ENCODE measurements at regions not wholly inside any gene's neighbourhood (a gene's known extent, or its start where the extent isn't known, plus 50 kb on each side); places are given as distances from the start of the nearest gene placed in this dataset.

DNA sequence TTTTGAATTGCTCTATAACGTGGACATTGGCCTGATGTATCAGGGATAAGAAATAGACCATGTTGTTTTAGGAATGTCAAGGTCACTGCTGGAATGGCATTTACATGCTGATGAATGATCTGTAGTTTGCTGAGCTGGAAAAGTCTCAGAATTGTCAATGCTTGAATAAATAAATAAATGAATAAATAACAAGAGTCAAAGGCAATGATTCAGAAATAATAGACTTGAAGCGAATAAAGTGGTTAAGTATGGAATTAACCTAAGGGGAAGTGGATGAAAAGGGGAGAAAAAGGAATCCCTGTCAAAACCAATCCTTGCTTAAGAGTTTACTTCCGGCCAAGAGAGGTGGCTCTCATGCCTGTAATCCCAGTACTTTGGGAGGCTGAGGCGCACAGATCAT, 1620.0 kb downstream of the SUCLG1 start:
- no peak for DNase-seq

DNA sequence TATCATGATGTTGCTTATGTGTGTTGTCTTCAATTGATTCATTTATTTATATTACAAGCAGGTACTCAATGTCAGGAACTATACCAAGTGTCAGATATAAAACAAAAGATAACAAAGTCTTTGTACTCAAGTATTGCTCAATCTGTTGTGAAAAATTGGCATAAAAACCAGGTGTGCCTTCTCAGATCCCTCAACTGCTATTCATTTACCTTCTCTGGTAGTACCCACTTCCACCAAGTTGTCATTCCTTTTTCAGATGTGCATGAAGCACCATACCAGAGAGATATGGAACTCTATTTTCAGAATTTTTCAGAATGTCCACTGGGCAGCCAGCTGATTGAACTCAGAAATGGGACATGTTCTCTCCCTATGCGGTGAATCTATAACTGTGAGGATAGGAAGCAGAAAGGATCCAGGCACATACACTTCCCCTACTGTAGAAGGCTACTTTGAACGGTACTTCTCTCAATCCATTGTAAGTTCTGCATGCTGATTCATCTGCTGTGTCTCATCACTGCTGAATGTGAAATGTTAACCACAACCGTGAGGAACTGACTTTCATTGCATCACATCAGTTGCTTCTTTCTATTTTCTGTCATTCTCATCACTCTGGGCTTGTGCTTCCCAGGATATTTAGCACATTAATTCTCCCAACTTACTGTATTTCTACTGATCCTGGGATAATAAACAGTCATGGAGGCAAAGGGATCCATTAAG, 1621.3 kb downstream of the SUCLG1 start:
- no peak for DNase-seq

DNA sequence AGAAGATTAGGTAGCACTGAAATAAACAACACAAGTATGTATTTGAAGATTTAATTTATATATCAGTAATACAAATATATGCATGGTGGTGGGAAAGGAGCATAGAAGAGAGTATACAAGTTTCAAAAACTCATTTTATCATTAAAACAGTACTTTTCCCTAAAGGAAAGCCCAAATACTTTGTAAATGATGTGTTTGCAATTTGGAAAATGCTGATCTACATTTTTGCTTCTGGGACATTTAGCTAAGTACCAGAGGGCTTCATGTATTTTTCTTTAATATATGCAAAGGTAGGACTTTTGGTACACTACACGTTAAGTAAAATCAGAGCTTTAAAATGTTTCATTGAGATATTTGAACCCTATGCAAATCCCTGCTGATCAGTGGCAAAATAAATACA, 1624.2 kb downstream of the SUCLG1 start:
- no peak for DNase-seq

DNA sequence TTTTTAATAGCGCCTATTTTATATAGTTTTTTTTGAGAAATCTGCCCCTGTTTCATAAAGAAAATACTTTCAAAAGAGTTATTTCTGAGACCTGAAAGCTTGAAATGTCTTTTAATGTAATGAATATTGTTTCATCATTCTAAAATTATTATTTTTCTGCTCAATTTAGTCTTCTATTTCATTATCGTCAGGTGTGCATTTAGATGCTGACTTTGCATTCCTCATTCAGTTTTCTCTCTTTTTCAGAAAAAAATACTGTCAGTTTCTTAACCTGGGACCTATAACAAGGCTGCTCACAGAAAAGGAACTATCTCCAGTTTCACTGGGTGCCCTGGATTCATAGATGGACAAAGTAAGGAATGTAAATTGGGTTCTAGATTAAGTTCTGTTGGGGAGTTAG, 1631.7 kb downstream of the SUCLG1 start:
- no peak for DNase-seq

DNA sequence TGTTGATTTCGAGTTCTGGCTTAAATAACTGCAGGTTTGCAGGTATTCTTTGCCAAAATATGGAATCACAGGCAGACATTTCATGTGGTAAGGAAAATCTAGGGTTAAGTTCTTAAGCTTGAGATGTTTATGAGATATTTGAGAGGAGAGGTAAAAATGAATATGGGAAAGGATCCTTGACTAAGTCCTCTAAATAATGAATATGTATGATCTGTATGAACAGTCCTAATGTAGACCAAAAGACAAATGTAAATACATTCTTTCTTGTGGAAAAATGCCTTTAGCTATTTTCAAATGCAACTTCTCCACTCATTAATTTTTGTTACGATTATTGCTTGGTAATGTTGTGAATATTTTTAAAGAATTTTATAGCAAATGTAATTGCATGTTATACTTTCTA, 1632.6 kb downstream of the SUCLG1 start:
- no peak for DNase-seq

DNA sequence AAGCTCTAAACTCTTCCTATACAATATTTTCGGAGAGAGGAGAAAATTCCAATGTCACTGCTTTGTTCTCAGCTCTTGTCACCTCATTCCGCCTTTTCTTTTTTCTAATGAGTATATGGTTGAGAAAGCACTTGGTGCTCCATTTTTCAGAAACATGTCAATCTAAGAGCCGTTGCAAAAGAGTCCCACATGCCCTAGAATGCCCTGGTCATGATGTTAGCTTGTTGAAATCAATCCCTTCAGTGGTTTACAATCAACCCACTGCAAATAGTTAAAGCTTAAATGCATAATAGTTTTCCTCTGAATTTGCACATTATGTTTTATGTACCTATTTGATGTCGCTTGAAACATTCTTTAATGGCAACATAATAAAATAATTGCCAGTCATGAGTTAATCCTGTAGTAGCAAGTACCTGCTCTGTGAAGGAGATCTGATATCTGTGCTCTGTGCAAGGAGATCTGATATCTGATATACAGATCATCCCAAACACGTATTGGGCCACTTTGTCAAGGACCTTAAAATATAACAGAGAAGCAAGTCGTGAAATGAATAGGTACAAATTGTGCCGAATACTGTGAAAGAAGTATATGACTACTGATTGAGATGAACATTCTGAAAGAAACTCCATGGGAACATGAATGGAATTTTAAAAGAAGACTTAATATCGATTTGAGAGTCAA, 1633.5 kb downstream of the SUCLG1 start:
- DNase-seq, result no peak

DNA sequence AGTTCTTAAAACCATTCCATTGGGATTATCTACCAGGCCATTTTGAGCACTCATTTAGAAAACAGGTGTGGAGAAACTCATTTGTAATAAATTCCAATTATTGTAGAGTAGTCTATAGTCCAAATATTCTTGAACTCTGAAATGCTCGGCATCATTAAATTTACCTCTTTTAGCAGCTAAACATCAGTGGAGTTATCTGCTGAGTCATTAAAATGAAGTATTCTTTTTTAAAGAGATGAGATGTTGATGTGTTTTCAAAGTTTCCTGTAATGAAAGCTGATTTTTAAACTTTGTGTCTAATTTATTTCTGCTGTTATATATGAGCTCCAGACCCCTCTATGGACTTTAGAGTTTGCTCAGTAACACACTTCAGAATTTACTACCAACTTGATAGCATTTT, 1635.2 kb downstream of the SUCLG1 start:
- no peak for DNase-seq

DNA sequence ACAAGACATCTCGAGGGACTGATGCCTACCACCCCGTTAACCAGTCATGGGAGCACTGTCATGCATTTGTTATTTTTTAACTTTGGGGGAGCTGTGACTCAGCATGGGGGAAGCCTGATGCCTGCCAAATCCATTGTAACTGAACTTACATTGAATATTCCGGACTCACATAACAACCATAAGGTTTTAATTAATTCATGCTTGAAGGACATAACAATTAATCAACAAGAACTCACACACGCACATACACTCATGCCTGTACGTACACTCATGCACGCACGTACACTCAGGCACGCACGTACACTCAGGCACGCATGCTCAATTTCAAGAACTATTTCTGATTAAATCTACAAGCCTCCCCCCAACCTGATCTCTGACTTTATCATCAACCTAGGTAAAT, 1639.1 kb downstream of the SUCLG1 start:
- DNase-seq, result no peak

DNA sequence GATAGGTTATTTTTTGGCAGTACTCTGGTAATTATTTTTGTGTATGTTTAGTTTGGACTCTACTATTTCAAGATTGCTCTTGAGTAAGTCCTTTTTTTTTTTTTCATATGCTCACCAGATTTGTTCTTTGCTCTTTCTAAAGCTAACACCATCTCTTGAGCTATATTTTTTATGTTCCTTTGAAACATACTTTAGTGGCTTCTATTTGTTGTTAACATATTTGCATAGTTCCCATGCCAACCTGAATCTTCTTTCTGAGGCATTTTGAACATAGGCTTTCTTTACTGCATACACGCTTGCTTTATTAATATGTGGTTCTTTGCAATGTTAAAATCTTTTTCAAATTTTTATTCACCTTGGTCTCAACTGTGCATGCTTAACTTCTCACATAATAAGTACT, 1644.9 kb downstream of the SUCLG1 start:
- no peak for DNase-seq

DNA sequence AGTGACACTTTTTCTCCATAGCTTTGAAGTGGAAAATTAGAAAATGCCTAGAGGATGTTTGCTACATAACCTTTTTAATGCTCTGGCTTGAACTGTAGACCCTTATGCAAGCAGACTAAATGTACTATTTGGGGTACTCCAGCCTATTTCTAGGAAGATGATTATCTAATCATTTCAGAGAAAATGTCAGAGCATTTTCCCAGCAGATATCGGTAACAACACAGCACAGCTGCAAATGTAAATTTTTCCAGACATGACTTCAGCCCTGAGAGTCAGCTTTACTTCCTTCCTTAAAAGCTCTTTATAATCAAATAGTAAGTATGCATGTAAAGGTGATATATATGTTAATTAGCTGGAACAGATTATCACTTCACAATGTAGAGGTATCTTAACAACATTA, 1647.1 kb downstream of the SUCLG1 start:
- DNase-seq, result no peak

DNA sequence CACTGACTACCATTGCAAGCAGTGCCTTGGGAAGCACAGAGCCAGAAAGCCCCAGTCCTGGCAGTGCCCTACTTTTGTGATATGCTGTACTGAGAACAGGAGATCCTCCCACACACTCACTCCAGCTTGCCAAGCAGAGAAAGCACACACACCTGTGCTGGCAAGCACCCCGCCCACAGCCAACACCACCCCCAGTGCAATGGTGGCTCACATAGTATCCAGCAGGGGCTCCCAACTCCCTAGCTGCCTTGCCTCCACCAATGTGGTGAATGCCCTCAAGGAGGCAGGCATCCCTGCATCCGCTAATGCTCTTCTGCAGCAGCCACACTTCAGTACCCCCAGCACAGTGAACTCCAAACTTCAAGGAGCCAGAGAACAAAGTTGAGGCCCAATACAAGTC, 1655.8 kb downstream of the SUCLG1 start:
- no peak for DNase-seq

DNA sequence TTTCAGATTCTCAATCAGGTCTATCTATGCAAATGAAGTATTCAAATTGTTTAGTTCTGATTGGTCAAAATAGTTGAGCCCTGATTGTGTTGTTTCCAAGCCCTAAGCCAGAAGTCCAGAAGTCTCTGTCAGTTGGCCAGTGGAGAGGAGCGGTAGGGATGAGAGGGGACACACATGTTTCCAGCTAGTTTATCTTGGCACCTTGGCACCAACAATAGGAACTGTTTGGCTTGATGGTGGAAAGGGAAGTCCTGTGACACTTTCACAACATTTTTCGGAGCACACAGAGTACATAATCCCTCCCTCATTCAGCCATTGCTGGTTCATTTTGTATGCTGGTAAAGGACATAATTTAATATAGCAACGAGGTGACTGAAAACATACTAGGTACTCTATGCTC, 1661.6 kb downstream of the SUCLG1 start:
- DNase-seq, result no peak

DNA sequence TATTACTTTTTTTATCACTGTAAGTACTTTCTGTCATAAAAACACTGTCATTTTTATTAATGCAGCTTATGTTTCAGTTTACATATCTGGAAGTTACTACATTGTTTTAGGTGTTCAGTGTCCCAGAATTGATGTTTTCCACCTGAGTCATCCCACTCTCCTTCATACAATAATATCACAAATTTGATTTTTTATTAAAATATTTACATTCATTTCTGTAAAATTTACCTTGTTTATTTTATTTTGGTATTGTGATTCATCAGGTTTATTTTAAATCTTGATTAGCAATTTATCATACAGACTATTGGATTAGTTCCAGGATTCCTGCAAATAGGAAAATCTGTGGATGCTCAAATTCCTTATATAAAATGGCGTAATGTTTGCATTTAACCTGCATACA, 1662.9 kb downstream of the SUCLG1 start:
- DNase-seq, result no peak

DNA sequence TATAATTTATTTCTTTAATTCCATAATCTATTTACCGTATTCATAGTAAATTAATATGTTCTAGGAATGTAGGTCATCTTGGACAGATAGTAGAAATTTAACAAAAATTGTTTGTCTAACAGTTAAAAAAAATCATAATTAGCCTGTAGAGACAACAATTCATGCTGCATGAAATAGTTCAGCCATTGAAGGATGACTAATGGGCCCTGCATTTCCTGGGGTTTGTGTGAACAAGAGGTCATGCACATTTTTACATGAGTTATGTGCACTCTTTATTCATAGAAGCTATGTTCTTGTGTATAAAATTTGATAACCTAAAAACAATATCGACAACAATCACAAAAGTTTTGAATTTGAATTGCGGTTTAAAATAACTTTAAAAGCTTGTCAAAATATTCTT, 1663.6 kb downstream of the SUCLG1 start:
- no peak for DNase-seq

DNA sequence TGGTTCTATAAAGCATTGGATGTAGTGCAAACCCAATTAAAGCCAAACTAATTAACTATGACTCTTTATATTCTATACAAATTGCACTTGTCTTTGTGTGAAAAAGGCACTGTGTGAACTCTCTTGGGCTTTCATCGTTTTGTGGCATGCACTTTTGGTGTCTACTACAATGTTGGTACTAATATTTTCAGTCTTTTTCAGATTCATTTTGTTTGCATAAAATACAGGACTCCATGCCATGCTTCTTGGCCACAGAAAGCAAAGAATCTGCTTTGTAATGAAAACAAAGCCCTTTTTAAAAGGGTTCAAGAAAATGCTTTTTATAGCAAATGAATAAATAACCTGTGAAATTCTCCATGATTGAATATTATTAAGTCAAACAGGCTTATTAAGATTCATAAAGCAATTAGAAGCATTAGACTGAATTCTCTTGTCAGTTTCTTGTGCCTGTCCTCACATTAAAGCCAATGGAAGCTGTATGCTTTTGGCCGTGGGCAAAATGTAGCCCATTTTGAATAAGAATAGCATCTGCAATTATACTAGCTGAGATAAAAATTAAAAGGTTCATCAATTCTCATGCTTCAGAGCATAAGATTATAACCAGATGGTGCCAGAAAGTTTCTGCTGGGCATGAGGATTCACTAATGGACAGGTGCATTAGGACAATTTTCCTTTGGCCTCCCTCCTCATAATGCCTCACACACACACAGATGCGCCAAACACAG, 1665.2 kb downstream of the SUCLG1 start:
- no peak for DNase-seq

DNA sequence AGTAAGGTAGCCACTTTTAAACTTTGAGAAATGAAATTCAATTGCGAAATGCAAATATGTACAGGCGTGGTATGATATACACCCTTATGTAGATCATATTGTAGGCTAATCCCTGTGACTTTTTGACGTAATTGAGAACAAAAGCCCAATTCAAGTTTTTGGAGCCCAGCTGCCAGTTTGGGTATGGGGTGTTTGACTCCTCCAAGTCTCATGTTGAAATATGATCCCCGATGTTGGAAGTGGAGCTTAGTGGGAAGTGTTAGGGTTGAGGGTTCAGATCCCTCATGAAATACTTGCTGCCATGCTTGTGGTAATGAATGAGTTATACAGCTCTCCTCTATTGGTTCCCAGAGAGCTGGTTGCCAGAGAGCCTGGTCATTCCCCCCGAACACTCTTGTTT, 1666.8 kb downstream of the SUCLG1 start:
- no peak for DNase-seq

DNA sequence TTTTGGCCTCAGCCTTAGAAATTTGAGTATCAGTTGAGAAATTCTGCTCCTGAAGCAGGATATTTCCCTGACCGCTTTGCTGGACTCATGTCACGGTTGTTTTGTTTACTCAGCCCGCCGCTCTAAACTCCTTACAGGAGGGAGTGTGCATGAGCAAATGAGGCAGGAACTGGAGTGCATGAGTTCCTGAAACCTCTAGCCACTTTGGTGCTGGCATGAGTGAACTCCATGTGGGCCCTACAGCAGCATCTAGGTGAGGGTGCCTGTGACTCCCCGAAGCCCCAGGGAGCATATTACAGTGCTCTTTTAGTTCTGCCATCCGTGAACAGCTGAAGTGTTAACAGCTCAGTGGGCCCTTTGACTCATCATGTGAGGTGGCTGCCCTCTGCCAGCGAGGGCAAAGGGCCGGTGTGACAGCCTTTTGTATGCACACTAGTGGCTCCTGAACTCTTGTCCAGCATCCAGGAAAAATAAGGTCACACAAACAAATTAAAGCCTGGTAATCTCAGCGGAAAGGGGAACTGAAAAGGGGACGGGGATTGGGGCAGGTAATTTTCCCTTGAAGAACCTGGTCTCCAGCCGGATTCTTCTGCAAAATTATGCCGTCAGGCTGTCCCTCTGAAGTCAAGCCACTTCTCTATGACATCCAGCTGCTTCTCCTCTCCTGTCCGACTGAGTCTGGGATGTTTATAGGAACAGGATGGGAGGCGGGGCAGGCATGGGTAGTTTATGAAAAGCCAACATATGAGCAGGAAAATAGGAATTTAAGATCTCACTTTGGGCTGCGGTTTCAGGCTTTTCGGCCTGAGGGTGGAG, 1668.7 kb downstream of the SUCLG1 start:
- no peak for DNase-seq

DNA sequence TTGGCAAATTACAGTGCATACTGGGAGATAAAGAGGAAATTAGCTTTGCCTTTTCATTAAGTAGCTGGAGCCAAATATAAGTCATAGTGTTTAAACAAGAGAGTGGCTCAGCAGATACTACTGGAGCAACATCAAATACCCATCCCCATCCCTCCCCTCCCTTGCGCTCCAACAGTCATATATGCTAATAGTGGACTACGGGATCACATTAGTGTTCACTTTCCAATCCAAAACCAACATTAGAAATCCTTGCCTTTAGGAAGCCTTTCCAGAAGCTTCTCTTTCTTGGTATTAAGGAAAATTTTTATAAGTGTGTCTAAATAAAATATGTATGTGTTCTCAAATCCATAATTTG, 1669.3 kb downstream of the SUCLG1 start:
- no peak for DNase-seq

DNA sequence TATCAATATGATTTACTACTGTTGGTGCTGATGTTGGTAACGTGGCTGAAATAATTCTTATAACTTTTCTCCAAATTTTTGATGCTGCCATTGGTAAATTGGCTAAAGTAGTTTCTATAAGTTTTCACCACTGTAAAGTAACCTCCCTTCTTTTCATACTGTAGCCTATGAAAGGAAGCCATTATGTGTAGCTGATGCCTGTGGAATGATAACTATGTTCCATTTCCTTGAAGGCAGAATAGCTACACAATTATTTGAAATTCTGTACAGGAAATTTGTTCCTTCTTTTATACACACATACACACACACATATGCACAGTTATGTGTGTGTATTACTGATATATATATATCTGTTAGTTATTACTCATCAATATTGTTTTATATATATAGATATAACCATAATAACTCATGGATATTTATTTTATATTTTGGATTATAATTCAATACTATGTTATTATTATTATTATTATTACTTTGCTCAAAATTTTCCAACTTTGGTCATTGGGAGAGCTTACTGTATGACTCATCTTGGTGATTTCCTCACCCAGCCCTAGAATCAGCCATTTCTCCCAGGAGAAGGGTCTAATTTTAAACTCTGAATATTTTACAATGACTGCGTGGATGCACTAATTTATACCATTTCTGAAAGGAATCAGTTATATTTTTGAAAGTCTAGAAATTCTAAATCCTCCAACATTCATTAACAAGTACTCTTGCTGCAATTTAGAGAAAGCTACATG, 1677.7 kb downstream of the SUCLG1 start:
- no peak for DNase-seq

DNA sequence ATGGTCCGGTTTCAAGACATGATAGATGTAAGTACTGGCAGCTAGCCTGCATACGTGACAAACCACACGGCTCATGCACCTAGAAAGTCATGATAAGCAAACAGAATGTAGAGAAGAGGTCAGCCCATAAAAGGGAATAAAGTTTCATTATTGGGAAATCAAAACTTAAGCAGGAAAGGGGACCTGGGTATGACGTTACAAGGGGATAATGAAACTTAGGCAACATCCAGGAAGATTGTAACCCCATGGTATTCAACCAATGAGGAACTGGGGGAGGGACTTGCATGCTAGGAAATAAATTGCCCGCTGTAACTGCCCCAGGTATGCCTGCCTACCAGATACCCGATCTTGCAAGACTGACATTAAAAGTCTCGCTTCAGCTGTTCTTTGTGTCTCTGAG, 1679.0 kb downstream of the SUCLG1 start:
- no peak for DNase-seq

DNA sequence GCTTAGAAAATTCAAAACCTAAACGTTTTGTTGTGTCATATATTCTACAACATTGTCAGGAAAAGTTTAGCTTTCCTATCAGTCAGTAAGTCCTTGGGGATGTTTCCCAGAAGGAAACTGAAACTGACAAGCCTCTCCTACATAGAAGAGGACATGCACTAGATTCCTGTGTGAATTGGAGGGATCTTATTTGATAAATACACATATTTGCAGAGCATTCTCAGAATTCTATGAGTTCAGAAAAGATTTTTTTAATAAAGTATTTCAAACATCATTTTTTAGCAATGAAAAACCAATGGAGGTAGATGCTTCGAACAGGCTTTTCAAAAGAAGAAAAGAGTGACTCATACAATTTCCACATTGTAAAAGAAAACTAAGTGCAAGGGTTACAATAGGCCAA, 1706.7 kb downstream of the SUCLG1 start:
- DNase-seq, result no peak

DNA sequence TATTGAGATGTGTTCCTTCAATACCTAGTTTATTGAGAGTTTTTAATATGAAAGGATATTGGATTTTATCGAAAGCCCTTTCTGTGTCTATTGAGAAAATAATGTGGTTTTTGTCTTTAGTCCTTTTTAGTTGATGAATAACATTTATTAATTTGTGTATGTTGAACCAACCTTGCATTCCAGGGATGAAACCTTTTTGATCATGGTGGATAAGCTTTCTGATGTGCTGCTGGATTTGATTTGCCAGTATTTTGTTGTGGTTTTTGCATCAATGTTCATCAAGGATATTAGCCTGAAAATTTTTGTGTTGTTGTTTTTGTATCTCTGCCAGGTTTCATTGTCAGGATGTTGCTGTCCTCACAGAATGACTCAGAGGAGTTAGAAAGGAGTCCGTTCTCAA, 1710.4 kb downstream of the SUCLG1 start:
- DNase-seq, result no peak

DNA sequence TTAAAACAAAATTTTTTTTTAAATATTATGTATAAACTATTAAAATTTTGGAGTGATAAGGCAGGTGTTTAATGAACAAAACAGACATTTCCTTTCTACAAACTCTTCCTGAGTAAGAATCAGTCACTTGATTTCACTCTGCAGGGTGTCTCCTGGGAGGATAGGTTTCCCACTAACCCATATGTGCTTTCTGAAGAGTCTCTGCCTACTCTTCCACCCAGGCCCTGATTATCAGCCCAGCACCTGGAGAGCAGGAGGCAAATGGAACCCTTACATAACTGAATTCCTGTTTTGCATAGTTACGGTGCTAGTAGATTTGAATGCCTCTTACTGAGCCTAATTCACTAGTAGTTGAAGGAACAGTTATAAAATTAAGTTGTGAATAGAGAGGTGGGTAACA, 1718.6 kb downstream of the SUCLG1 start:
- no peak for DNase-seq
